Ammon's horn (tissue), 1 donor: ENCODE measurements at regions not wholly inside any gene's neighbourhood (a gene's known extent, or its start where the extent isn't known, plus 50 kb on each side); places are given as distances from the start of the nearest gene placed in this dataset.

ENCODE experiments used
- DNase-seq: peaks from one replicate; pipeline ENCODE4 v3.0.0-alpha.2; 2016; ENCODE audit warnings: low spot score

GRCh38 chr4:144903953-144904711 is 193.9 kb downstream of the ANAPC10 start:
- DNase-seq = no peak

GRCh38 chr4:144905286-144905685 is 192.7 kb downstream of the ANAPC10 start:
- DNase-seq = no peak

- DNase-seq = no peak
Observed at GRCh38 chr4:144906181-144906925, 191.6 kb downstream of the ANAPC10 start.

- no peak for DNase-seq
Observed at GRCh38 chr4:144910723-144911122, 187.3 kb downstream of the ANAPC10 start.
